ENCODE measurements at regions not wholly inside any gene's neighbourhood (a gene's known extent, or its start where the extent isn't known, plus 50 kb on each side); places are given as distances from the start of the nearest gene placed in this dataset.

DNA sequence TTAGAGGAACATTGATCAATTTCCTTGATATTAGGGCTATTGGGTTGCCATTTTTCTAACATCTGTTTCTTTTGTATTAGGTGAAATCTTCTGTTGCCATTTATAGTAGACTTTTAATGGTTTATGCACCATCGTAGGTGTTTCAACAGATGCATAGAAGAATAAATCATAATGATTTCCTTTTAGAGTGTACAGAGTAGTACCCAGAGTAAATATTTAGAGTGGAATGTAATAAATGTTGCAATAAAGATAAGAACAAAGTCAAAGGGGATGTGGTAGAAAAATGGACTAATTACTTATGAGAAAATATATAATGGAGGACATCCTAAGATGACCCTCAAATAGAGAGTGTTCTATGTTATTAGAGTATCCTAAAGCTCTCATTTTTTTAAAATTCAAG is 643.0 kb upstream of the CITED2 start:
- ChIA-PET CTCF (no interaction called here), POLR2A (no interaction called here)
- Histone ChIP-seq H3K36me3 (ENCODE audit: control insufficient read depth in 2 of 2, extremely low read depth in 1 of 2, insufficient read depth in 1 of 2, low read length in 1 of 2) (no peaks in the 10 kb centered on the region), H3K27ac (ENCODE audit: low read length) (no peak overlapping the region), H3K4me3 (ENCODE audit: control insufficient read depth in 1 of 2, extremely low read depth in 1 of 2, low read length in 1 of 2) (no peak overlapping the region), H3K9me3 (no peaks in the 10 kb centered on the region), H3K27me3 (replicated peaks in 1 of 2; ENCODE audit: control insufficient read depth in 2 of 2, extremely low read depth in 1 of 2, insufficient read depth in 2 of 2, low read length in 1 of 2) (no peaks in the 10 kb centered on the region), H3K4me1 (ENCODE audit: control insufficient read depth in 1 of 2, extremely low read depth in 1 of 2, insufficient read depth in 2 of 2, low read length in 2 of 2) (no peaks in the 10 kb centered on the region)
- no peak overlapping the region for H3K4me3 Mint-ChIP-seq
- H3K36me3 Mint-ChIP-seq = no peaks in the 10 kb centered on the region
- no peak overlapping the region for H3K27ac Mint-ChIP-seq
- H3K4me1 Mint-ChIP-seq = no peaks in the 10 kb centered on the region
- no CpG with 5 or more reads among the region's 1 CpG for WGBS (ENCODE audit: insufficient coverage)
- ATAC-seq (replicated peaks in 1 of 4) (no peak), DNase-seq (no peak)
- peaks cover 13 to 18% (median 16%) of the 10 kb centered on the region in 3 donors for H3K9me3 Mint-ChIP-seq
- peaks cover 10 to 15% of the 10 kb centered on the region in 2 donors for H3K27me3 Mint-ChIP-seq

DNA sequence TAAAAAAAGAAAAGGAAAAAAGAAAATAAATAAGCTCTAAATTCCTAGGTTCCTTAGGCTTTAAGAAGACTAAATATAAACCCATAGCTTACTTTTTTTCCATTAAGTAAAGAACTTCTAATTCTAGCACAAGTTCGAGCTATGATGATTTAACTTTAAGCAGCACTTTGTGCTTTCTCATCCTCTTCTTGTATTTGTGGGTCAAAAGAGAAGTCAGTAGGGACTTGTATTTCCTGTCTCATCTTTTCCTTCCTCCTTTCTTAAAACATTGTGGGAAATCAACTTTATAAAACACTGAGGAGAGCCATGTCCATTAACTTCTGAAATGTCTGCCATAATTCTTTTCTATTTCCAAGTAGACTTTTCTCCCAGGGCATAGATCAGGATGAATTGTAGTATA is 637.7 kb upstream of the CITED2 start:
- peaks cover 0 to 4% (median 0%) of the 10 kb centered on the region in 3 donors for H3K9me3 Mint-ChIP-seq
- Histone ChIP-seq H3K4me3 (ENCODE audit: control insufficient read depth in 1 of 2, extremely low read depth in 1 of 2, low read length in 1 of 2) (no peak overlapping the region), H3K36me3 (ENCODE audit: control insufficient read depth in 2 of 2, extremely low read depth in 1 of 2, insufficient read depth in 1 of 2, low read length in 1 of 2) (no peaks in the 10 kb centered on the region), H3K27ac (ENCODE audit: low read length) (no peak overlapping the region), H3K9me3 (no peaks in the 10 kb centered on the region), H3K4me1 (ENCODE audit: control insufficient read depth in 1 of 2, extremely low read depth in 1 of 2, insufficient read depth in 2 of 2, low read length in 2 of 2) (no peaks in the 10 kb centered on the region), H3K27me3 (replicated peaks in 1 of 2; ENCODE audit: control insufficient read depth in 2 of 2, extremely low read depth in 1 of 2, insufficient read depth in 2 of 2, low read length in 1 of 2) (no peaks in the 10 kb centered on the region)
- no peaks in the 10 kb centered on the region for H3K36me3 Mint-ChIP-seq
- ATAC-seq (replicated peaks in 1 of 4) = no peak
- peaks cover 8 to 15% of the 10 kb centered on the region in 2 donors for H3K27me3 Mint-ChIP-seq
- no peak overlapping the region for H3K4me3 Mint-ChIP-seq
- DNase-seq = no peak
- H3K27ac Mint-ChIP-seq = no peak overlapping the region
- ChIA-PET CTCF (no interaction called here), POLR2A (no interaction called here)
- no peaks in the 10 kb centered on the region for H3K4me1 Mint-ChIP-seq
- WGBS (ENCODE audit: insufficient coverage) = no CpG with 5 or more reads among the region's 1 CpG

DNA sequence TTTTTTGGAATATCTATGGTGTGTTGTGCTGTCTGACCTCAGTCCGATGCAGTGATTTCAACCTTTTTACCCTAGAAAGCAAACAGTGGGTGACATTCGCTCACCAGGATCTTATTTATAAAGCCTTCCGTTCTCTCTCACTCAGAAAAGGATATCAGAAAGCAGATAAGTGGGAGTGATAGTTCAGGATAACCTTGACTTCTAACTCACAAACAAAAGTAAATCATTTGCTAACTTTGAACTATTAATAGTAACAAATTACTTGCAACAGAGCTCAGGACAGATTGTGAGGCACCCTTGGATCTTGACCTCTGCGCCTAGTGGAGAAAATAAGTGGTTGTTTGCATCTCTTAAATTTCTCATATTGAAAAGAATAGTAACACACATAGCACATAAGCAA is 637.1 kb upstream of the CITED2 start:
- whole genome bisulfite sequencing (ENCODE audit: insufficient coverage) = no CpG with 5 or more reads among the region's 4 CpGs

DNA sequence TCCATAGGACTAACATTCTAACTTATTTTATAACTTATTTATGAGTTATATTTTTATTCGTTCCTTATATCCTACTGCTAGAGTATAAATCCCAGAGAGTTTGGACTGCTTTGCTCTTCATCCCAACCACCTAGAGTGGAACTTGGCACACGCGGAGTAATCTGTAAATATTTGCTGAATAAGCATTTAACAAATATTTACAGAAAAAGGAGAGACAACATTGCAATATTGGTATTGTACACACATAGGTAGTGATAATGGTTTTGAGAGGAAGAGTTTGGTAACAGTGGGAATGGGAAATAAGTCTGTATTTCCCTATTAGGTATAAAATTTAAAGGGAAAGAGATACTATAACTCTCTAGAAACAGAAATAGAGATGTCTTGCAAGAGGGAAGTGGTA is 634.8 kb upstream of the CITED2 start:
- no peaks in the 10 kb centered on the region for H3K27me3 ChIP-seq (replicated peaks in 1 of 2; ENCODE audit: control insufficient read depth in 2 of 2, extremely low read depth in 1 of 2, insufficient read depth in 2 of 2, low read length in 1 of 2)
- Mint-ChIP-seq H3K9me3 (peaks cover 0 to 4% (median 4%) of the 10 kb centered on the region in 3 donors), H3K4me3 (no peak overlapping the region), H3K27ac (no peak overlapping the region), H3K36me3 (no peaks in the 10 kb centered on the region), H3K27me3 (peaks cover 3 to 10% of the 10 kb centered on the region in 2 donors), H3K4me1 (no peaks in the 10 kb centered on the region)
- no peaks in the 10 kb centered on the region for H3K4me1 ChIP-seq (ENCODE audit: control insufficient read depth in 1 of 2, extremely low read depth in 1 of 2, insufficient read depth in 2 of 2, low read length in 2 of 2)
- H3K36me3 ChIP-seq (ENCODE audit: control insufficient read depth in 2 of 2, extremely low read depth in 1 of 2, insufficient read depth in 1 of 2, low read length in 1 of 2) = no peaks in the 10 kb centered on the region
- H3K4me3 ChIP-seq (ENCODE audit: control insufficient read depth in 1 of 2, extremely low read depth in 1 of 2, low read length in 1 of 2) = no peak overlapping the region
- H3K27ac ChIP-seq (ENCODE audit: low read length) = no peak overlapping the region
- POLR2A ChIA-PET = no interaction called here
- ATAC-seq (replicated peaks in 1 of 4) (no peak), DNase-seq (no peak)
- no CpG with 5 or more reads among the region's 3 CpGs for WGBS (ENCODE audit: insufficient coverage)
- no peaks in the 10 kb centered on the region for H3K9me3 ChIP-seq
- CTCF ChIA-PET = no interaction called here

More for the DNA sequence above, 637.1 kb upstream of the CITED2 start:
- ChIA-PET CTCF (no interaction called here), POLR2A (no interaction called here)
- Histone ChIP-seq H3K4me3 (ENCODE audit: control insufficient read depth in 1 of 2, extremely low read depth in 1 of 2, low read length in 1 of 2) (no peak overlapping the region), H3K27ac (ENCODE audit: low read length) (no peak overlapping the region), H3K9me3 (no peaks in the 10 kb centered on the region), H3K27me3 (replicated peaks in 1 of 2; ENCODE audit: control insufficient read depth in 2 of 2, extremely low read depth in 1 of 2, insufficient read depth in 2 of 2, low read length in 1 of 2) (no peaks in the 10 kb centered on the region), H3K36me3 (ENCODE audit: control insufficient read depth in 2 of 2, extremely low read depth in 1 of 2, insufficient read depth in 1 of 2, low read length in 1 of 2) (no peaks in the 10 kb centered on the region), H3K4me1 (ENCODE audit: control insufficient read depth in 1 of 2, extremely low read depth in 1 of 2, insufficient read depth in 2 of 2, low read length in 2 of 2) (no peaks in the 10 kb centered on the region)
- ATAC-seq (replicated peaks in 1 of 4) (no peak), DNase-seq (no peak)
- H3K4me3 Mint-ChIP-seq = no peak overlapping the region
- peaks cover 5 to 12% of the 10 kb centered on the region in 2 donors for H3K27me3 Mint-ChIP-seq
- H3K36me3 Mint-ChIP-seq = no peaks in the 10 kb centered on the region
- no peaks in the 10 kb centered on the region for H3K4me1 Mint-ChIP-seq
- H3K27ac Mint-ChIP-seq = no peak overlapping the region
- peaks cover 0 to 4% (median under 1%) of the 10 kb centered on the region in 3 donors for H3K9me3 Mint-ChIP-seq

DNA sequence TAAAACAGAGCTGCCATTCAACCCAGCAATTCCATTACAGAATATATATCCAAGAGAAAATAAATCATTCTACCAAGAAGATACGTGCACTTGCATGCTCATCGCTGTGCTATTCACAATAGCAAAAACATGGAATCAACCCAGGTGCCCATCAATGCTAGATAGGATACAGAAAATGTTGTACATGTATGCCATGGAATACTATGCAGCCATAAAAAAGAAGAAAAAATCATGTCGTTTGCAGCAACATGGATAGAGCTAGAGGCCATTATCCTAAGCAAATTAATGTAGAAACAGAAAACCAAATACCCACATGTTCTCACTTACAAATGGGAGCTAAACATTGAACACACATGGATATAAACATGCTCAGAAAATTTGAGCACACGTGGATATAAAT is 633.1 kb upstream of the CITED2 start:
- Histone ChIP-seq H3K27ac (ENCODE audit: low read length) (no peak overlapping the region), H3K9me3 (no peaks in the 10 kb centered on the region), H3K36me3 (ENCODE audit: control insufficient read depth in 2 of 2, extremely low read depth in 1 of 2, insufficient read depth in 1 of 2, low read length in 1 of 2) (no peaks in the 10 kb centered on the region), H3K4me1 (ENCODE audit: control insufficient read depth in 1 of 2, extremely low read depth in 1 of 2, insufficient read depth in 2 of 2, low read length in 2 of 2) (no peaks in the 10 kb centered on the region), H3K27me3 (replicated peaks in 1 of 2; ENCODE audit: control insufficient read depth in 2 of 2, extremely low read depth in 1 of 2, insufficient read depth in 2 of 2, low read length in 1 of 2) (no peaks in the 10 kb centered on the region), H3K4me3 (ENCODE audit: control insufficient read depth in 1 of 2, extremely low read depth in 1 of 2, low read length in 1 of 2) (no peak overlapping the region)
- CTCF ChIA-PET = interaction anchor here in 1 of 2 donors (0.6 kb wide), 1 partner anchor 456 kb away, joined by 5 read pairs; no protein-coding TSS in a partner anchor
- peaks cover 0 to 4% (median 4%) of the 10 kb centered on the region in 3 donors for H3K9me3 Mint-ChIP-seq
- peaks cover 3 to 6% of the 10 kb centered on the region in 2 donors for H3K27me3 Mint-ChIP-seq
- no peak for ATAC-seq (replicated peaks in 1 of 4)
- no peaks in the 10 kb centered on the region for H3K36me3 Mint-ChIP-seq
- WGBS (ENCODE audit: insufficient coverage) = no CpG with 5 or more reads among the region's 4 CpGs
- no peak overlapping the region for H3K4me3 Mint-ChIP-seq
- POLR2A ChIA-PET = no interaction called here
- DNase-seq = no peak
- no peaks in the 10 kb centered on the region for H3K4me1 Mint-ChIP-seq
- no peak overlapping the region for H3K27ac Mint-ChIP-seq

DNA sequence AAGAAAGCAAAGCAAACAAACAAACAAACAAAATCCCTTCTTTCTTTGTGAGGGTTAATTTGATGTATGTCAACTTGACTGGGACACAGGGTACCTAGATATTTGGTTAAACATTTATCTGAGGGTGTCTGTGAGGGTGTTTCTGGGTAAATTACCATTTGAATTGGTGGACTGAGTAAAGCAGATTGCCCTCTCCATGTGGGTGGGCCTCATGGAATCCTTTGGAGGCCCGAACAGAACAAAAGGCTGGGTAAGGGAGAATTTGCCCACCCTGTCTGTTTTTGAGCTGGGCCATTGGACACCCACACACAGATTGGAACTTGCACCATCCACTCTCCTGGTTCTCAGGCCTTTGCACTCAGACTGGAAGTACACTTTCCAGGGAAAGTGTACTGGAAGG is 628.8 kb upstream of the CITED2 start:
- Histone ChIP-seq H3K4me3 (ENCODE audit: control insufficient read depth in 1 of 2, extremely low read depth in 1 of 2, low read length in 1 of 2) (no peak overlapping the region), H3K27me3 (replicated peaks in 1 of 2; ENCODE audit: control insufficient read depth in 2 of 2, extremely low read depth in 1 of 2, insufficient read depth in 2 of 2, low read length in 1 of 2) (no peaks in the 10 kb centered on the region), H3K36me3 (ENCODE audit: control insufficient read depth in 2 of 2, extremely low read depth in 1 of 2, insufficient read depth in 1 of 2, low read length in 1 of 2) (no peaks in the 10 kb centered on the region), H3K9me3 (no peaks in the 10 kb centered on the region), H3K27ac (ENCODE audit: low read length) (no peak overlapping the region), H3K4me1 (ENCODE audit: control insufficient read depth in 1 of 2, extremely low read depth in 1 of 2, insufficient read depth in 2 of 2, low read length in 2 of 2) (no peaks in the 10 kb centered on the region)
- ATAC-seq (replicated peaks in 1 of 4) (no peak), DNase-seq (no peak)
- ChIA-PET CTCF (no interaction called here), POLR2A (no interaction called here)
- Mint-ChIP-seq H3K4me3 (no peak overlapping the region), H3K27me3 (peaks cover 3 to 6% of the 10 kb centered on the region in 2 donors), H3K27ac (no peak overlapping the region), H3K4me1 (no peaks in the 10 kb centered on the region), H3K9me3 (peaks cover 0 to 4% (median 4%) of the 10 kb centered on the region in 3 donors), H3K36me3 (no peaks in the 10 kb centered on the region)
- WGBS (ENCODE audit: insufficient coverage) = no CpG with 5 or more reads among the region's 1 CpG

DNA sequence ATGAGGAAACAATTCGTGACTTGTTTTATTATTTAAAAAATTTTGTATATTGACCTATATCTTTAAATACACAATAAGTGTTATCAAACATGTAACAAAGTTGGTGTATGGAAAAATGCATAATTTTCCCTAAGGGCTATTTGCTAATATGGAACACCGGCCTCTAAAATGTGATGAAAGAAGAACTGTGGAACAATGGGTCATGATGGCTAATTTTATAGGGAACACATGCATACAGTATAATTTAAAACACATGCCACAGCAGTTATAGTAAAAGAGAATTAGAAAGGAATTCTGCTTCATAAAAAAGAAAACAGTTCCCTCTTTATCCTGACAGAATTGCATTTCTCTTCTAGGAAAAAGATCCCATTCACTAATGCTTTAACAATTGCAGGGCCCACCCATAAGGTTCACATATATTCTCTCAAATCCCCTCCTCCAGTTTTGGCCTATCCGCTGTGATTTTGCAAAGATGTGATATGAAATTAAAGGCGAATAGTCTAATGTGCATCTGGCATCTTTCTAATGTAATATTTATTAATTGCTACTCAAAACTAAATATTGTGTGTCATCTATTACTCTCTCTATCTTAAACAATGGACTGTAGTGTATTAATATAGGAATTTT is 628.1 kb upstream of the CITED2 start:
- H3K27me3 ChIP-seq (replicated peaks in 1 of 2; ENCODE audit: control insufficient read depth in 2 of 2, extremely low read depth in 1 of 2, insufficient read depth in 2 of 2, low read length in 1 of 2) = no peaks in the 10 kb centered on the region
- H3K4me3 Mint-ChIP-seq = no peak overlapping the region
- no peak overlapping the region for H3K4me3 ChIP-seq (ENCODE audit: control insufficient read depth in 1 of 2, extremely low read depth in 1 of 2, low read length in 1 of 2)
- no peaks in the 10 kb centered on the region for H3K36me3 ChIP-seq (ENCODE audit: control insufficient read depth in 2 of 2, extremely low read depth in 1 of 2, insufficient read depth in 1 of 2, low read length in 1 of 2)
- POLR2A ChIA-PET = no interaction called here
- no peak for DNase-seq
- H3K9me3 Mint-ChIP-seq = peaks cover 0 to 4% (median 4%) of the 10 kb centered on the region in 3 donors
- H3K27me3 Mint-ChIP-seq = peaks cover 3 to 6% of the 10 kb centered on the region in 2 donors
- no CpG with 5 or more reads among the region's 4 CpGs for whole genome bisulfite sequencing (ENCODE audit: insufficient coverage)
- no peak for ATAC-seq (replicated peaks in 1 of 4)
- no peaks in the 10 kb centered on the region for H3K4me1 Mint-ChIP-seq
- no peak overlapping the region for H3K27ac ChIP-seq (ENCODE audit: low read length)
- no peaks in the 10 kb centered on the region for H3K9me3 ChIP-seq
- H3K4me1 ChIP-seq (ENCODE audit: control insufficient read depth in 1 of 2, extremely low read depth in 1 of 2, insufficient read depth in 2 of 2, low read length in 2 of 2) = no peaks in the 10 kb centered on the region
- H3K27ac Mint-ChIP-seq = no peak overlapping the region
- H3K36me3 Mint-ChIP-seq = no peaks in the 10 kb centered on the region
- CTCF ChIA-PET = no interaction called here

Measured in T-cell (primary cell).